HEK293 (cell line): ENCODE measurements at regions not wholly inside any gene's neighbourhood (a gene's known extent, or its start where the extent isn't known, plus 50 kb on each side); places are given as distances from the start of the nearest gene placed in this dataset.

Experiments used
- CTCF ChIA-PET: fragments of 350-600 bp; formaldehyde crosslinking; extraction: SDS; loops from one replicate; lab custom pipeline; 2021; ENCODE audit warnings: antibody characterized with exemption; lab: Yijun Ruan, JAX
- POLR2A ChIA-PET: fragments of 300-600 bp; formaldehyde crosslinking; extraction: SDS; loops from one replicate; lab custom pipeline; 2020; ENCODE audit warnings: antibody characterized with exemption, inconsistent platforms; lab: Yijun Ruan, JAX
- H3K27ac ChIP-seq: fragments of 200-500 bp; sonication (Bioruptor generic); 2 replicates; pipeline ENCODE4 v1.5.1; 2014; ENCODE audit warnings: low read depth, low read length, control low read depth, inconsistent platforms; ENCODE audit errors: extremely low read depth
- H3K36me3 ChIP-seq, 2 experiments: fragments of 200-500 bp in 1 of 2; sonication (Bioruptor generic) in 1 of 2; 1 replicate in 1 of 2; 2 replicates in 1 of 2; pipeline ENCODE4 v1.5.1; 2014 to 2017; ENCODE audit warnings: inconsistent platforms in 2 of 2, low read length in 2 of 2; ENCODE audit not compliant: control insufficient read depth in 2 of 2, insufficient read depth in 1 of 2
- H3K4me1 ChIP-seq: fragments of 200-500 bp; sonication (Bioruptor generic); 2 replicates; pipeline ENCODE4 v1.5.1; 2014; ENCODE audit warnings: mild to moderate bottlenecking, low read length, inconsistent platforms; ENCODE audit not compliant: control insufficient read depth, insufficient read depth
- H3K4me3 ChIP-seq: 2 replicates; pipeline ENCODE4 v1.5.1; 2011; ENCODE audit warnings: low read depth, mild to moderate bottlenecking, control low read depth, low read length, moderate library complexity
- H3K9me3 ChIP-seq: fragments of 200-500 bp; sonication (Bioruptor generic); 2 replicates; pipeline ENCODE4 v1.5.1; 2014; ENCODE audit warnings: low read depth, low read length, inconsistent platforms; ENCODE audit not compliant: control insufficient read depth, insufficient read depth
- IKZF3 ChIP-seq: fragments of 450-650 bp; IDR thresholded peaks from 2 replicates; pipeline ENCODE4 v1.5.0; 2018; ENCODE audit warnings: missing biosample characterization, mild to moderate bottlenecking, missing genetic modification characterization, moderate library complexity
- ZFHX2 ChIP-seq: fragments of 450-650 bp; formaldehyde crosslinking; conservative IDR thresholded peaks from 2 replicates; pipeline ENCODE4 v1.5.1; 2016; ENCODE audit warnings: missing biosample characterization, missing genetic modification characterization
- ZNF274 ChIP-seq, 2 experiments: fragments of 200-500 bp in 1 of 2; fragments of 450-650 bp in 1 of 2; sonication (Bioruptor generic) in 1 of 2; formaldehyde crosslinking in 1 of 2; IDR thresholded peaks; 2 replicates each; pipeline versions ENCODE4 v1.5.1 to v1.6.1; 2014 to 2016; ENCODE audit warnings: borderline replicate concordance in 1 of 2, inconsistent platforms in 1 of 2, low read length in 1 of 2, missing biosample characterization in 1 of 2, missing genetic modification characterization in 1 of 2
- ZNF292 ChIP-seq: fragments of 450-650 bp; formaldehyde crosslinking; IDR thresholded peaks from 2 replicates; pipeline ENCODE4 v1.5.1; 2016; ENCODE audit warnings: low read depth, missing biosample characterization, missing genetic modification characterization, borderline replicate concordance
- ZNF391 ChIP-seq: fragments of 450-650 bp; formaldehyde crosslinking; IDR thresholded peaks from 2 replicates; pipeline ENCODE4 v1.5.1; 2016; ENCODE audit warnings: low read depth, missing biosample characterization, missing genetic modification characterization, borderline replicate concordance
- ZNF580 ChIP-seq: fragments of 450-650 bp; formaldehyde crosslinking; IDR thresholded peaks from 2 replicates; pipeline ENCODE4 v1.5.1; 2016; ENCODE audit warnings: missing biosample characterization, missing genetic modification characterization
- ZNF585B ChIP-seq: fragments of 450-650 bp; formaldehyde crosslinking; IDR thresholded peaks from 2 replicates; pipeline ENCODE4 v1.5.1; 2016; ENCODE audit warnings: missing biosample characterization, missing genetic modification characterization
- ZNF610 ChIP-seq: fragments of 450-650 bp; formaldehyde crosslinking; IDR thresholded peaks from 2 replicates; pipeline ENCODE4 v1.5.1; 2016; ENCODE audit warnings: missing biosample characterization, missing genetic modification characterization, borderline replicate concordance
- ZNF624 ChIP-seq: fragments of 450-650 bp; formaldehyde crosslinking; IDR thresholded peaks from 2 replicates; pipeline ENCODE4 v1.5.1; 2017; ENCODE audit warnings: missing biosample characterization, missing genetic modification characterization
- ZNF768 ChIP-seq: fragments of 450-650 bp; formaldehyde crosslinking; IDR thresholded peaks from 2 replicates; pipeline ENCODE4 v1.5.1; 2018; ENCODE audit warnings: missing biosample characterization, mild to moderate bottlenecking, missing genetic modification characterization
- ZNF791 ChIP-seq: fragments of 450-650 bp; formaldehyde crosslinking; IDR thresholded peaks from 2 replicates; pipeline ENCODE4 v1.5.1; 2016; ENCODE audit warnings: missing biosample characterization, missing genetic modification characterization
- ZNF843 ChIP-seq: fragments of 450-650 bp; formaldehyde crosslinking; IDR thresholded peaks from 2 replicates; pipeline ENCODE4 v1.5.1; 2016; ENCODE audit warnings: missing biosample characterization, missing genetic modification characterization
- TF ChIP-seq, protein P1 (sequence below): fragments of 450-650 bp; formaldehyde crosslinking; conservative IDR thresholded peaks from 2 replicates; pipeline ENCODE4 v1.5.1; 2016; ENCODE audit warnings: low read depth, missing biosample characterization, missing genetic modification characterization
- TF ChIP-seq, protein P2 (sequence below): fragments of 450-650 bp; formaldehyde crosslinking; IDR thresholded peaks from 2 replicates; pipeline ENCODE4 v1.5.1; 2017; ENCODE audit warnings: missing biosample characterization, missing genetic modification characterization
- TF ChIP-seq, protein P3 (sequence below): fragments of 450-650 bp; formaldehyde crosslinking; IDR thresholded peaks from 2 replicates; pipeline ENCODE4 v1.5.1; 2016; ENCODE audit warnings: missing biosample characterization, missing genetic modification characterization
- TF ChIP-seq, protein P4 (sequence below): fragments of 450-650 bp; formaldehyde crosslinking; IDR thresholded peaks from 2 replicates; pipeline ENCODE4 v1.5.1; 2016; ENCODE audit warnings: missing biosample characterization, missing genetic modification characterization
- TF ChIP-seq, protein P5 (sequence below): fragments of 450-650 bp; formaldehyde crosslinking; IDR thresholded peaks from 2 replicates; pipeline ENCODE4 v1.5.1; 2017; ENCODE audit warnings: missing biosample characterization, missing genetic modification characterization

- TF ChIP-seq, protein P1, sequence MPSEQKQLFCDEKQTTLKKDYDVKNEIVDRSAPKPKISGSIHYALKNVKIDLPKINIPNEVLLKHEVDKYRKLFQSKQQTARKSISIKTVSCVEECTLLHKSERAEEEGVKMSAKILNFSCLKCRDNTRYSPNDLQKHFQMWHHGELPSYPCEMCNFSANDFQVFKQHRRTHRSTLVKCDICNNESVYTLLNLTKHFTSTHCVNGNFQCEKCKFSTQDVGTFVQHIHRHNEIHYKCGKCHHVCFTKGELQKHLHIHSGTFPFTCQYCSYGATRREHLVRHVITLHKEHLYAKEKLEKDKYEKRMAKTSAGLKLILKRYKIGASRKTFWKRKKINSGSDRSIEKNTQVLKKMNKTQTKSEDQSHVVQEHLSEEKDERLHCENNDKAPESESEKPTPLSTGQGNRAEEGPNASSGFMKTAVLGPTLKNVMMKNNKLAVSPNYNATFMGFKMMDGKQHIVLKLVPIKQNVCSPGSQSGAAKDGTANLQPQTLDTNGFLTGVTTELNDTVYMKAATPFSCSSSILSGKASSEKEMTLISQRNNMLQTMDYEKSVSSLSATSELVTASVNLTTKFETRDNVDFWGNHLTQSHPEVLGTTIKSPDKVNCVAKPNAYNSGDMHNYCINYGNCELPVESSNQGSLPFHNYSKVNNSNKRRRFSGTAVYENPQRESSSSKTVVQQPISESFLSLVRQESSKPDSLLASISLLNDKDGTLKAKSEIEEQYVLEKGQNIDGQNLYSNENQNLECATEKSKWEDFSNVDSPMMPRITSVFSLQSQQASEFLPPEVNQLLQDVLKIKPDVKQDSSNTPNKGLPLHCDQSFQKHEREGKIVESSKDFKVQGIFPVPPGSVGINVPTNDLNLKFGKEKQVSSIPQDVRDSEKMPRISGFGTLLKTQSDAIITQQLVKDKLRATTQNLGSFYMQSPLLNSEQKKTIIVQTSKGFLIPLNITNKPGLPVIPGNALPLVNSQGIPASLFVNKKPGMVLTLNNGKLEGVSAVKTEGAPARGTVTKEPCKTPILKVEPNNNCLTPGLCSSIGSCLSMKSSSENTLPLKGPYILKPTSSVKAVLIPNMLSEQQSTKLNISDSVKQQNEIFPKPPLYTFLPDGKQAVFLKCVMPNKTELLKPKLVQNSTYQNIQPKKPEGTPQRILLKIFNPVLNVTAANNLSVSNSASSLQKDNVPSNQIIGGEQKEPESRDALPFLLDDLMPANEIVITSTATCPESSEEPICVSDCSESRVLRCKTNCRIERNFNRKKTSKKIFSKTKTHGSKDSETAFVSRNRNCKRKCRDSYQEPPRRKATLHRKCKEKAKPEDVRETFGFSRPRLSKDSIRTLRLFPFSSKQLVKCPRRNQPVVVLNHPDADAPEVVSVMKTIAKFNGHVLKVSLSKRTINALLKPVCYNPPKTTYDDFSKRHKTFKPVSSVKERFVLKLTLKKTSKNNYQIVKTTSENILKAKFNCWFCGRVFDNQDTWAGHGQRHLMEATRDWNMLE (tag by site-specific recombination) = no peak
- TF ChIP-seq ZNF292 (tag by site-specific recombination) (no peak), ZNF274 (IDR thresholded peaks at IDR 0.05; ENCODE audit: low read length) (no peak), ZNF274 (tag by site-specific recombination; IDR thresholded peaks at IDR 0.05; ENCODE audit: borderline replicate concordance) (no peak), ZNF585B (tag by site-specific recombination) (no peak), ZNF580 (tag by site-specific recombination) (no peak), ZNF624 (no peak), ZNF791 (tag by site-specific recombination) (no peak), ZFHX2 (tag by site-specific recombination) (no peak), ZNF843 (tag by site-specific recombination) (no peak)
- TF ChIP-seq, protein P2, sequence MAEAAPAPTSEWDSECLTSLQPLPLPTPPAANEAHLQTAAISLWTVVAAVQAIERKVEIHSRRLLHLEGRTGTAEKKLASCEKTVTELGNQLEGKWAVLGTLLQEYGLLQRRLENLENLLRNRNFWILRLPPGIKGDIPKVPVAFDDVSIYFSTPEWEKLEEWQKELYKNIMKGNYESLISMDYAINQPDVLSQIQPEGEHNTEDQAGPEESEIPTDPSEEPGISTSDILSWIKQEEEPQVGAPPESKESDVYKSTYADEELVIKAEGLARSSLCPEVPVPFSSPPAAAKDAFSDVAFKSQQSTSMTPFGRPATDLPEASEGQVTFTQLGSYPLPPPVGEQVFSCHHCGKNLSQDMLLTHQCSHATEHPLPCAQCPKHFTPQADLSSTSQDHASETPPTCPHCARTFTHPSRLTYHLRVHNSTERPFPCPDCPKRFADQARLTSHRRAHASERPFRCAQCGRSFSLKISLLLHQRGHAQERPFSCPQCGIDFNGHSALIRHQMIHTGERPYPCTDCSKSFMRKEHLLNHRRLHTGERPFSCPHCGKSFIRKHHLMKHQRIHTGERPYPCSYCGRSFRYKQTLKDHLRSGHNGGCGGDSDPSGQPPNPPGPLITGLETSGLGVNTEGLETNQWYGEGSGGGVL (tag by site-specific recombination) = no peak
- TF ChIP-seq, protein P3, sequence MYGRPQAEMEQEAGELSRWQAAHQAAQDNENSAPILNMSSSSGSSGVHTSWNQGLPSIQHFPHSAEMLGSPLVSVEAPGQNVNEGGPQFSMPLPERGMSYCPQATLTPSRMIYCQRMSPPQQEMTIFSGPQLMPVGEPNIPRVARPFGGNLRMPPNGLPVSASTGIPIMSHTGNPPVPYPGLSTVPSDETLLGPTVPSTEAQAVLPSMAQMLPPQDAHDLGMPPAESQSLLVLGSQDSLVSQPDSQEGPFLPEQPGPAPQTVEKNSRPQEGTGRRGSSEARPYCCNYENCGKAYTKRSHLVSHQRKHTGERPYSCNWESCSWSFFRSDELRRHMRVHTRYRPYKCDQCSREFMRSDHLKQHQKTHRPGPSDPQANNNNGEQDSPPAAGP = no peak
These were observed 95.7 kb downstream of the LINGO1 start (continued) for GRCh38 chr15:77537006-77537405.

- no peak overlapping the region for H3K27ac ChIP-seq
- H3K4me1 ChIP-seq = no peaks in the 10 kb centered on the region
- H3K4me3 ChIP-seq = no peak overlapping the region
- ChIA-PET POLR2A (no interaction called here), CTCF (interaction anchor here (1.1 to 1.8 kb wide), 3 partner anchors 39 to 418 kb away, joined by 4 to 7 read pairs (median 4); no protein-coding TSS in a partner anchor)
- no peaks in the 10 kb centered on the region for H3K36me3 ChIP-seq
- no peaks in the 10 kb centered on the region for H3K9me3 ChIP-seq
- TF ChIP-seq IKZF3 (tag by site-specific recombination) (no peak), ZNF391 (no peak), ZNF768 (no peak), ZNF610 (no peak)
- TF ChIP-seq, protein P4, sequence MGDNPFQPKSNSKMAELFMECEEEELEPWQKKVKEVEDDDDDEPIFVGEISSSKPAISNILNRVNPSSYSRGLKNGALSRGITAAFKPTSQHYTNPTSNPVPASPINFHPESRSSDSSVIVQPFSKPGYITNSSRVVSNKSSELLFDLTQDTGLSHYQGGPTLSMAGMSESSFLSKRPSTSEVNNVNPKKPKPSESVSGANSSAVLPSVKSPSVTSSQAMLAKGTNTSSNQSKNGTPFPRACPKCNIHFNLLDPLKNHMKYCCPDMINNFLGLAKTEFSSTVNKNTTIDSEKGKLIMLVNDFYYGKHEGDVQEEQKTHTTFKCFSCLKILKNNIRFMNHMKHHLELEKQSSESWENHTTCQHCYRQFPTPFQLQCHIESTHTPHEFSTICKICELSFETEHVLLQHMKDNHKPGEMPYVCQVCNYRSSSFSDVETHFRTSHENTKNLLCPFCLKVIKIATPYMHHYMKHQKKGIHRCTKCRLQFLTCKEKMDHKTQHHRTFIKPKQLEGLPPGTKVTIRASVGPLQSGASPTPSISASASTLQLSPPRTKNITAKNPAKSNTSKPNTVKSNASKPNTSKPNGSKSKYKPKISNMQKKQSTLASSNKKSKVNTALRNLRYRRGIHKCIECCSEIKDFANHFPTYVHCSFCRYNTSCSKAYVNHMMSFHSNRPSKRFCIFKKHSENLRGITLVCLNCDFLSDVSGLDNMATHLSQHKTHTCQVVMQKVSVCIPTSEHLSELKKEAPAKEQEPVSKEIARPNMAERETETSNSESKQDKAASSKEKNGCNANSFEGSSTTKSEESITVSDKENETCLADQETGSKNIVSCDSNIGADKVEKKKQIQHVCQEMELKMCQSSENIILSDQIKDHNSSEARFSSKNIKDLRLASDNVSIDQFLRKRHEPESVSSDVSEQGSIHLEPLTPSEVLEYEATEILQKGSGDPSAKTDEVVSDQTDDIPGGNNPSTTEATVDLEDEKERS (tag by site-specific recombination) = no peak
- TF ChIP-seq, protein P5, sequence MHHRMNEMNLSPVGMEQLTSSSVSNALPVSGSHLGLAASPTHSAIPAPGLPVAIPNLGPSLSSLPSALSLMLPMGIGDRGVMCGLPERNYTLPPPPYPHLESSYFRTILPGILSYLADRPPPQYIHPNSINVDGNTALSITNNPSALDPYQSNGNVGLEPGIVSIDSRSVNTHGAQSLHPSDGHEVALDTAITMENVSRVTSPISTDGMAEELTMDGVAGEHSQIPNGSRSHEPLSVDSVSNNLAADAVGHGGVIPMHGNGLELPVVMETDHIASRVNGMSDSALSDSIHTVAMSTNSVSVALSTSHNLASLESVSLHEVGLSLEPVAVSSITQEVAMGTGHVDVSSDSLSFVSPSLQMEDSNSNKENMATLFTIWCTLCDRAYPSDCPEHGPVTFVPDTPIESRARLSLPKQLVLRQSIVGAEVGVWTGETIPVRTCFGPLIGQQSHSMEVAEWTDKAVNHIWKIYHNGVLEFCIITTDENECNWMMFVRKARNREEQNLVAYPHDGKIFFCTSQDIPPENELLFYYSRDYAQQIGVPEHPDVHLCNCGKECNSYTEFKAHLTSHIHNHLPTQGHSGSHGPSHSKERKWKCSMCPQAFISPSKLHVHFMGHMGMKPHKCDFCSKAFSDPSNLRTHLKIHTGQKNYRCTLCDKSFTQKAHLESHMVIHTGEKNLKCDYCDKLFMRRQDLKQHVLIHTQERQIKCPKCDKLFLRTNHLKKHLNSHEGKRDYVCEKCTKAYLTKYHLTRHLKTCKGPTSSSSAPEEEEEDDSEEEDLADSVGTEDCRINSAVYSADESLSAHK (tag by site-specific recombination) = no peak
- TF ChIP-seq, all 188 proteins: peak for 0
These were observed 96.9 kb downstream of the LINGO1 start for GRCh38 chr15:77535845-77536244.
